IMR-90 (cell line): ENCODE measurements at regions not wholly inside any gene's neighbourhood (a gene's known extent, or its start where the extent isn't known, plus 50 kb on each side); places are given as distances from the start of the nearest gene placed in this dataset.

Source experiments
- ATAC-seq: fragments of 200-7000 bp; cut with Tn5 transposase; 2 replicates; pipeline ENCODE4 v1.9.1; 2020; ENCODE audit warnings: low read depth, mild to moderate bottlenecking, moderate library complexity
- BruUV-seq: library from RNA; stranded (reverse); fragments of 400-500 nt; replicated peaks from 2 replicates; lab custom pipeline; 2021; lab: Mats Ljungman, UMichigan
- CTCF ChIA-PET: fragments of 300-600 bp; formaldehyde crosslinking; extraction: SDS; loops from one replicate; lab custom pipeline; 2021; ENCODE audit warnings: antibody characterized with exemption; lab: Yijun Ruan, JAX
- POLR2A ChIA-PET: fragments of 300-600 bp; sonication (Branson Sonifier 250); formaldehyde crosslinking; loops from one replicate; lab custom pipeline; 2022; ENCODE audit warnings: antibody characterized with exemption; ENCODE audit not compliant: unreplicated experiment; lab: Charles Lee
- DNase-seq: peaks from one replicate; pipeline ENCODE4 v3.0.0; 2013
- H2AFZ ChIP-seq: replicated peaks from 2 replicates; pipeline ENCODE3; 2013; ENCODE audit warnings: low read length, mild to moderate bottlenecking; ENCODE audit not compliant: poor library complexity
- H2AK5ac ChIP-seq: 2 replicates; pipeline ENCODE4 v1.6.1; 2013; ENCODE audit warnings: low read depth, low read length, inconsistent platforms
- H2AK9ac ChIP-seq: replicated peaks from 2 replicates; pipeline ENCODE3; 2013; ENCODE audit warnings: mild to moderate bottlenecking, low read depth, low read length, moderate library complexity; ENCODE audit not compliant: poor library complexity
- H2BK120ac ChIP-seq: 2 replicates; pipeline ENCODE4 v1.6.1; 2013; ENCODE audit warnings: low read depth, low read length, inconsistent platforms
- H2BK15ac ChIP-seq: 3 replicates; pipeline ENCODE4 v1.6.1; 2013; ENCODE audit warnings: low read depth, low read length, inconsistent platforms
- H2BK20ac ChIP-seq: 2 replicates; pipeline ENCODE4 v1.6.1; 2013; ENCODE audit warnings: low read depth, mild to moderate bottlenecking, inconsistent platforms, low read length, moderate library complexity
- H2BK5ac ChIP-seq: 2 replicates; pipeline ENCODE4 v1.6.1; 2013; ENCODE audit warnings: mild to moderate bottlenecking, low read depth, low read length, inconsistent platforms; ENCODE audit not compliant: poor library complexity, severe bottlenecking
- H3K14ac ChIP-seq: replicated peaks from 2 replicates; pipeline ENCODE4 v1.6.1; 2013; ENCODE audit warnings: low read depth, low read length, inconsistent platforms
- H3K18ac ChIP-seq: 2 replicates; pipeline ENCODE4 v1.6.1; 2013; ENCODE audit warnings: low read depth, low read length, control low read depth
- H3K23ac ChIP-seq: 2 replicates; pipeline ENCODE4 v1.6.1; 2013; ENCODE audit warnings: low read depth, low read length, inconsistent platforms
- H3K27ac ChIP-seq: 2 replicates; pipeline ENCODE4 v1.5.1; 2013; ENCODE audit warnings: mild to moderate bottlenecking, control low read depth, low read length; ENCODE audit not compliant: insufficient read depth
- H3K27me3 ChIP-seq: 2 replicates; pipeline ENCODE4 v1.6.1; 2013; ENCODE audit warnings: low read length; ENCODE audit not compliant: control insufficient read depth, insufficient read depth
- H3K36me3 ChIP-seq: 2 replicates; pipeline ENCODE4 v1.6.1; 2013; ENCODE audit warnings: low read length, mixed read lengths; ENCODE audit not compliant: control insufficient read depth, insufficient read depth
- H3K4ac ChIP-seq: 2 replicates; pipeline ENCODE4 v1.6.1; 2013; ENCODE audit warnings: low read depth, low read length, inconsistent platforms
- H3K4me1 ChIP-seq: 2 replicates; pipeline ENCODE4 v1.6.1; 2013; ENCODE audit warnings: low read length, mixed read lengths; ENCODE audit not compliant: control insufficient read depth, insufficient read depth
- H3K4me2 ChIP-seq: 2 replicates; pipeline ENCODE4 v1.6.1; 2013; ENCODE audit warnings: low read depth, mild to moderate bottlenecking, control low read depth, low read length, moderate library complexity
- H3K4me3 ChIP-seq: 2 replicates; pipeline ENCODE4 v1.5.1; 2013; ENCODE audit warnings: low read depth, mild to moderate bottlenecking, control low read depth, low read length, moderate library complexity; ENCODE audit not compliant: insufficient read depth
- H3K56ac ChIP-seq: 2 replicates; pipeline ENCODE4 v1.6.1; 2013; ENCODE audit warnings: low read length, inconsistent platforms; ENCODE audit not compliant: insufficient read depth; ENCODE audit errors: extremely low read depth
- H3K79me1 ChIP-seq, 2 experiments: 2 replicates each; pipeline ENCODE4 v1.6.1; 2013; ENCODE audit warnings: low read length in 2 of 2, inconsistent platforms in 1 of 2, low read depth in 1 of 2
- H3K9ac ChIP-seq: 2 replicates; pipeline ENCODE4 v1.6.1; 2013; ENCODE audit warnings: low read depth, low read length, control low read depth
- H3K9me1 ChIP-seq: 2 replicates; pipeline ENCODE4 v1.6.1; 2013; ENCODE audit warnings: low read length, inconsistent platforms; ENCODE audit not compliant: insufficient read depth
- H3K9me3 ChIP-seq: 2 replicates; pipeline ENCODE4 v1.6.1; 2013; ENCODE audit warnings: low read length; ENCODE audit not compliant: control insufficient read depth, insufficient read depth
- H4K20me1 ChIP-seq: 2 replicates; pipeline ENCODE4 v1.6.1; 2013; ENCODE audit warnings: low read length, inconsistent platforms; ENCODE audit not compliant: insufficient read depth
- H4K5ac ChIP-seq: 2 replicates; pipeline ENCODE4 v1.6.1; 2013; ENCODE audit warnings: mild to moderate bottlenecking, low read depth, low read length, control low read depth
- H4K8ac ChIP-seq, 2 experiments: 2 replicates each; pipeline ENCODE4 v1.6.1; 2013; ENCODE audit warnings: low read depth in 2 of 2, low read length in 2 of 2, control low read depth in 1 of 2, inconsistent platforms in 1 of 2
- H4K91ac ChIP-seq: 2 replicates; pipeline ENCODE4 v1.6.1; 2013; ENCODE audit warnings: low read depth, low read length, inconsistent platforms; ENCODE audit not compliant: insufficient read depth
- CTCF ChIP-seq: conservative IDR thresholded peaks from 2 replicates; pipeline ENCODE4 v1.5.1; 2012; ENCODE audit warnings: mild to moderate bottlenecking, low read depth, low read length, improper control_type of control experiment
- MAFK ChIP-seq: IDR thresholded peaks from 2 replicates; pipeline ENCODE4 v1.6.1; 2012; ENCODE audit warnings: low read depth, low read length, improper control_type of control experiment
- MXI1 ChIP-seq: IDR thresholded peaks from 2 replicates; pipeline ENCODE4 v1.6.1; 2012; ENCODE audit warnings: low read depth, mild to moderate bottlenecking, low read length, moderate library complexity, borderline replicate concordance
- RAD21 ChIP-seq: IDR thresholded peaks from 2 replicates; pipeline ENCODE4 v1.6.1; 2012; ENCODE audit warnings: low read length, improper control_type of control experiment
- WGBS, 2 experiments: methylation state at CpG; one replicate each; pipeline versions ENCODE4 v1.1.5 to v1.1.7; 2013; ENCODE audit warnings: missing lambda C conversion rate in 2 of 2; ENCODE audit not compliant: insufficient read length in 1 of 2; ENCODE audit errors: extremely low coverage in 2 of 2; 5-methylcytosine and 5-hydroxymethylcytosine counted together
- dilution Hi-C: fragments of 300-500 bp; cut with HindIII; formaldehyde crosslinking; loops from one replicate; pipeline ENCODE4 v1.14.3; 2018; ENCODE audit warnings: low sequenced_read_pairs; ENCODE audit not compliant: unreplicated experiment
- in situ Hi-C: fragments of 300-500 bp; cut with MboI; formaldehyde crosslinking; loops from 3 replicates; pipeline ENCODE4 v1.14.3; 2019; ENCODE audit warnings: low sequenced_read_pairs, inconsistent platforms, mixed read lengths
- intact Hi-C: fragments of 100-400 bp; cut with micrococcal nuclease; formaldehyde crosslinking; loops from 2 replicates; pipeline ENCODE4 v1.10.0; 2022
- TF ChIP-seq, protein P1 (sequence below): fragments of 150-350 bp; IDR thresholded peaks from 2 replicates; pipeline ENCODE4 v1.6.1; 2016; ENCODE audit warnings: low read depth, mild to moderate bottlenecking, low read length, moderate library complexity, borderline replicate concordance

- H4K20me1 ChIP-seq = no peaks in the 10 kb centered on the region
- H3K23ac ChIP-seq = no peak overlapping the region
- DNase-seq = no peak
- no peak overlapping the region for H3K18ac ChIP-seq
- dilution Hi-C loops (no loop called here), in situ Hi-C loops (no loop called here), intact Hi-C loops (no loop called here)
- TF ChIP-seq, protein P1, sequence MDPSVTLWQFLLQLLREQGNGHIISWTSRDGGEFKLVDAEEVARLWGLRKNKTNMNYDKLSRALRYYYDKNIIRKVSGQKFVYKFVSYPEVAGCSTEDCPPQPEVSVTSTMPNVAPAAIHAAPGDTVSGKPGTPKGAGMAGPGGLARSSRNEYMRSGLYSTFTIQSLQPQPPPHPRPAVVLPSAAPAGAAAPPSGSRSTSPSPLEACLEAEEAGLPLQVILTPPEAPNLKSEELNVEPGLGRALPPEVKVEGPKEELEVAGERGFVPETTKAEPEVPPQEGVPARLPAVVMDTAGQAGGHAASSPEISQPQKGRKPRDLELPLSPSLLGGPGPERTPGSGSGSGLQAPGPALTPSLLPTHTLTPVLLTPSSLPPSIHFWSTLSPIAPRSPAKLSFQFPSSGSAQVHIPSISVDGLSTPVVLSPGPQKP = no peak
- TF ChIP-seq MAFK = no peak
- TF ChIP-seq RAD21 = no peak
- TF ChIP-seq MXI1 = no peak
- TF ChIP-seq CTCF = no peak
- no peak overlapping the region for H4K91ac ChIP-seq
- H3K14ac ChIP-seq = no peak overlapping the region
- H3K9me3 ChIP-seq = peaks cover 11% of the 10 kb centered on the region
- H3K56ac ChIP-seq = no peak overlapping the region
- no TSS peak for BruUV-seq
- no peak overlapping the region for H4K8ac ChIP-seq
- H3K4me3 ChIP-seq = no peak overlapping the region
- no peak overlapping the region for H3K4ac ChIP-seq
- no peak overlapping the region for H3K4me2 ChIP-seq
- no peak overlapping the region for H2BK15ac ChIP-seq
- H2AK9ac ChIP-seq = no peak overlapping the region
- POLR2A ChIA-PET = no interaction called here
- CTCF ChIA-PET = no interaction called here
- no peak overlapping the region for H2AK5ac ChIP-seq
- ATAC-seq = no peak
- no peaks in the 10 kb centered on the region for H3K36me3 ChIP-seq
- WGBS, 2 experiments = 41% methylated on average over 4 of the region's 6 CpGs; no CpG with 5 or more reads in 1 of the 2 experiments
- H3K9me1 ChIP-seq = no peaks in the 10 kb centered on the region
- H3K27me3 ChIP-seq = no peaks in the 10 kb centered on the region
- H3K79me1 ChIP-seq = no peaks in the 10 kb centered on the region
- H2BK20ac ChIP-seq = no peak overlapping the region
- H2BK120ac ChIP-seq = no peak overlapping the region
- no peak overlapping the region for H4K5ac ChIP-seq
- no peak overlapping the region for H2AFZ ChIP-seq
- H2BK5ac ChIP-seq = no peak overlapping the region
- no peak overlapping the region for H3K9ac ChIP-seq
- H3K27ac ChIP-seq = no peak overlapping the region
- no peaks in the 10 kb centered on the region for H3K4me1 ChIP-seq
These were observed 372.6 kb upstream of the POU3F3 start for GRCh38 chr2:104481341-104481740.
